ENCODE measurements at regions not wholly inside any gene's neighbourhood (a gene's known extent, or its start where the extent isn't known, plus 50 kb on each side); places are given as distances from the start of the nearest gene placed in this dataset.
"Not testable (repeated sequence)": the region's sequence is repeated elsewhere in the genome, so short reads cannot be mapped to it uniquely, and the experiment has no call there.

- FAIRE-seq (no peak), DNase-seq (ENCODE audit: insufficient read length, low spot score) (no peak)
- TF ChIP-seq, protein P1, sequence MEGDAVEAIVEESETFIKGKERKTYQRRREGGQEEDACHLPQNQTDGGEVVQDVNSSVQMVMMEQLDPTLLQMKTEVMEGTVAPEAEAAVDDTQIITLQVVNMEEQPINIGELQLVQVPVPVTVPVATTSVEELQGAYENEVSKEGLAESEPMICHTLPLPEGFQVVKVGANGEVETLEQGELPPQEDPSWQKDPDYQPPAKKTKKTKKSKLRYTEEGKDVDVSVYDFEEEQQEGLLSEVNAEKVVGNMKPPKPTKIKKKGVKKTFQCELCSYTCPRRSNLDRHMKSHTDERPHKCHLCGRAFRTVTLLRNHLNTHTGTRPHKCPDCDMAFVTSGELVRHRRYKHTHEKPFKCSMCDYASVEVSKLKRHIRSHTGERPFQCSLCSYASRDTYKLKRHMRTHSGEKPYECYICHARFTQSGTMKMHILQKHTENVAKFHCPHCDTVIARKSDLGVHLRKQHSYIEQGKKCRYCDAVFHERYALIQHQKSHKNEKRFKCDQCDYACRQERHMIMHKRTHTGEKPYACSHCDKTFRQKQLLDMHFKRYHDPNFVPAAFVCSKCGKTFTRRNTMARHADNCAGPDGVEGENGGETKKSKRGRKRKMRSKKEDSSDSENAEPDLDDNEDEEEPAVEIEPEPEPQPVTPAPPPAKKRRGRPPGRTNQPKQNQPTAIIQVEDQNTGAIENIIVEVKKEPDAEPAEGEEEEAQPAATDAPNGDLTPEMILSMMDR (IDR thresholded peaks at IDR 0.05; ENCODE audit: insufficient read depth, missing control alignments): no peak
Observed at GRCh38 chr13:33682020-33682564, 135.9 kb upstream of the RFC3 start.

GRCh38 chr13:33682646-33683045 lies 135.3 kb upstream of the RFC3 start:
- not testable (repeated sequence) for DNase-seq (ENCODE audit: insufficient read length, low spot score)

GRCh38 chr13:33683376-33683775 lies 134.6 kb upstream of the RFC3 start:
- TF ChIP-seq, protein P1 (IDR thresholded peaks at IDR 0.05; ENCODE audit: insufficient read depth, missing control alignments): no peak
- FAIRE-seq (no peak), DNase-seq (ENCODE audit: insufficient read length, low spot score) (no peak)

More at GRCh38 chr13:33682646-33683045, 135.3 kb upstream of the RFC3 start:
- not testable (repeated sequence) for FAIRE-seq

GRCh38 chr13:33684874-33685273 lies 133.1 kb upstream of the RFC3 start:
- TF ChIP-seq, protein P1 (IDR thresholded peaks at IDR 0.05; ENCODE audit: insufficient read depth, missing control alignments): no peak
- FAIRE-seq (no peak), DNase-seq (ENCODE audit: insufficient read length, low spot score) (no peak)

- FAIRE-seq (no peak), DNase-seq (ENCODE audit: insufficient read length, low spot score) (no peak)
- TF ChIP-seq, protein P1 (IDR thresholded peaks at IDR 0.05; ENCODE audit: insufficient read depth, missing control alignments): no peak
Observed at GRCh38 chr13:33686772-33687480, 131.0 kb upstream of the RFC3 start.

- no peak for DNase-seq (ENCODE audit: insufficient read length, low spot score)
- TF ChIP-seq, protein P1 (IDR thresholded peaks at IDR 0.05; ENCODE audit: insufficient read depth, missing control alignments): no peak
- no peak for FAIRE-seq
Observed at GRCh38 chr13:33690354-33690753, 127.6 kb upstream of the RFC3 start.

GRCh38 chr13:33691980-33692379 lies 126.0 kb upstream of the RFC3 start:
- TF ChIP-seq, protein P1 (IDR thresholded peaks at IDR 0.05; ENCODE audit: insufficient read depth, missing control alignments): no peak
- FAIRE-seq (no peak), DNase-seq (ENCODE audit: insufficient read length, low spot score) (no peak)

Measured in D721Med (cell line).